HG02588 (cell line): ENCODE measurements at regions not wholly inside any gene's neighbourhood (a gene's known extent, or its start where the extent isn't known, plus 50 kb on each side); places are given as distances from the start of the nearest gene placed in this dataset.

ENCODE experiments used
- ATAC-seq: cut with Tn5 transposase; IDR thresholded peaks from one replicate; pipeline ENCODE4 v1.9.1; 2021; ENCODE audit warnings: mild to moderate bottlenecking, moderate library complexity; ENCODE audit not compliant: unreplicated experiment

DNA sequence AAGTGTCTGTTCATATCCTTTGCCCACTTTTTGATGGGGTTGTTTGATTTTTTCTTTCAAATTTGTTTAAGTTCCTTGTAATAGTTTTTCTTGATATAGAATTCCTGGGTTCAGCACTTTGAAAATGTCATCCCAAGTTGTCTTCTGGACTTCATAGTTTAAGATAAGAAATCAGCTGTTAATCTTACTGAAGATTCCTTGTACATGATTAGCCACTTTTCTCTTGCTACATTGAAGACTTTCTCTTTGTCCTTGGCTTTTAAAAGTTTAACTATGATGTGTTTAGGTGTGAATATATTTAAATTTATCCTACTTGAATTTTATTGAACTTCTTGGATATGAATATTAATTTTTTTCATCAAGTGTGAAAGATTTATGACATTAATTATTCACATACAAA, 387.2 kb upstream of the CWC22 start:
- no peak for ATAC-seq

DNA sequence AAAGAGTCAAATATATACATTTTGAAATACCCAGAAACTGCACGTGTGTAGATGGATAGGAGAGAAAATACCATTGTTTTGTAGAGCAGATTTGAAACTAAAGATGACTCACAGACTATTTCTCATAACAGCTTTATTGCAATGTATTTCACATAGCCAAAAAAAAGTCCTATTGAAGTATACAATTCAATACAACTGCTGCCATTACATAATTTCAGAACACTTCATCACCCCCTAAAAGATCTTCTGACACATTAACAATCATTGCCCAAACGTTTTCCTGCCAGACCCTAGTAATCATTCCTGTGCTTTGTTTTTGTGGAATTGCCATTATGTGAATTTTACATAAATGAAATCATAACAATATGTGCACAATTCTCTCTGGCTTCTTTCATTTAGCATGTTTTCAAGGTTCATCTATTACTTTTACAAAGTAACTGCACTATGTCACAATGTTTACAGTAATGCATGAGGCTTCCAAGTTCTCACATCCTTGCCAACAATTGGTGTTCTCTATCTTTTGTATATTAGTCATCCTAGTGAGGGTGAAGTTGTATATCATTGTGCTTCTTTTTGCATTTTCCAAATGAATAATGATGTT, 378.6 kb upstream of the CWC22 start:
- ATAC-seq, result no peak

- ATAC-seq, result no peak
These were observed 369.0 kb upstream of the CWC22 start for GRCh38 chr2:180376066-180376465.

DNA sequence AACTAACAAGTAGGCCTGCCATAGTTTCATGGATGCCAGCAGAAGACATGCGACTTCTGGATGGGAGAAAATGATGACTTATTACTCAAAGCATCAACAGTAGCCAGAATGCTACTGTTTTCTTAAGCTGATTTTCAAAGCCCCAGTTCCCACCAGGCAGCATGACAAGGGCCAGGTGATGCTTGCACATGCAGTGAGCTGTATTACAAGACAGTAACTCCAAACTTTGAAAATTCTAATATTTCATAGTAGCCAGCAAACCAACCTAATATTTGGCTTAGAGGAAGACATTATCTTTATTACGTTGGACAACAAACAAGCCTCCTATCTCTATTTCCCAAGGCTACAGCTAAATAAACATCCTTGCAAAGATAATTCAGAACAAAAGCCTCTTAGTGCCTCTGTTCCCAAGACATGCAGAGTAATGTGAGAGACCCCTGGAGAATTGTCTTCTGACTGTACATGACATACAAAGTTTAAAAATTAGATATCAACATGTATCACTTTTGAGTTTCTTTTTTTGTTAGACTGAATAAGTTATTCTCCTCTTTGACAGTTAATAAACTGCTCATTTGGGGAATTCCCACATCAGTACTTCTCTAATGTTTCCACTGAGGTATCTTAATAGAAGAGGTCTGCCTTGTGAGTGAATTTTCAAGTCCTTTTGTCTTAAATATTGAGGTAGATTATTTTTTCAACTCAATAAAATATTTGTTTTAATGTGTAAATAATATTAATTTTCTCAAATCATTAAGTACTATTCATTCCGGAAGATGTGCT, 367.6 kb upstream of the CWC22 start:
- ATAC-seq, result no peak

DNA sequence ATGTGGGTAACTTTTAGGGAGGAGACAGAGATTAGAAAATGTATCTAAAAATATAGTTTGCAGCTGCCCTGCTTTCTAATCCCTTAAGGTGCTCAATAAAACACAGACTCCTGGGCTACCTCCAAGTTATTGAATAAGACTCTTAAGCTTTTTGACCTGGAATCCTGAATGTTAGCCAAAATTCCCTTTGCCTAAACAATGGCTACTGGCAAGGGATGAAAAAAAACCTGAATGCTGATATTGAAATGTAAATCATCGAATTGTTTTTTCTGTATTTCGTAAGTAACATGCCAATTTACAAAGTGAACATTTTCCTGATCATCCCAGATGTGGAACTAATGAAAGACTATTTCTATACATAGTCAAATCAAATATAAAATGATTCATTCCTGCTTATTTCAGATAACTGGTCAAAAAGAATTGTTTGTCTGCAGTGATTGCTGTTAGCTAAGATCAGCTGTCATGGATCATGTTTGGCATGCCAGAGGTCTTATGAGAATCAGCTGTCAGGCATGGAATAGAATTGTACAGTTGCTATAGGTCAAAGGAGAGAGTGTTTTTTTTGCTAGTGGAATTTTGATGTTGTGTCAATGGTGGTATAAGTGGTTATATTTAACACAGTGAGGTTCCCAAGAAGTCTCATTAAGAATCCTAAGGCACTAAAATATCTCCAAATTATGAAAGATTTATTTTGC, 363.6 kb upstream of the CWC22 start:
- ATAC-seq, result no peak

- no peak for ATAC-seq
These were observed 361.8 kb upstream of the CWC22 start for GRCh38 chr2:180368881-180369280.

DNA sequence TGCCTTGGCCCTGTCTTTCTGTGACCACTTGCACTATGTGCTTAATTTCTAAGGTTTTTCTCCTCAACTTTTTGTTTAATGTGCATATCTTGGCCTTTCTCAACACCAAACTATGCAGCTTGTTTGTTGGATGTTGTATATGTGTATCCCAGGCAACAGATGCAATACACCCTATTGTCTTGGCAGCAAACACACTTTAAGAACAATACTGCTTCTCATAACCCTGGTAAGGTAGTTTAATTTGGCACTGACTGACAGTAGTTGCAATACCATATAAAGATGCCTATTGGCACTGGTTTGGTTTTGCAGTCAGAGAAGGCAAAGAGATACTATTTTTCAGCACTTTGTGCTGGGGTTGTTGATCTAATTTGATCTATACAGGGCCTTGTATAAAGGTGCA, 360.7 kb upstream of the CWC22 start:
- no peak for ATAC-seq

GRCh38 chr2:180366481-180366880, 359.4 kb upstream of the CWC22 start:
- no peak for ATAC-seq

- no peak for ATAC-seq
These were observed 357.6 kb upstream of the CWC22 start for GRCh38 chr2:180364719-180365118.

DNA sequence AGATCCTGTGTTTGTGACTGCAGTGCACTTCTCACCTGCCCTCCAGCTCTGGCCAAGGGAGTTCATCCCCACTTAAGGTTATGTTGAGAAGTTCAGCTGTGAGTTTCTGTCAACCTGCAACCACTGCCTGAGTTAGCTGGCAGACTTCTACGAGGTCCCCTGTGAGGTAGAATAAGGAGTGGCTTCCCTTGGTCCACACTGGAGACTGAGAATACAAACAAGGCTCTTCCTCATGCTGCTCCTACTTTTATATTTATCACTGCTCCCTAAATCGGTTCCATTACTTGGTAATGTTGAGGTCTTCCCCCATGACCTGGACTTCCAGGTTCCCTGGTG, 353.2 kb upstream of the CWC22 start:
- ATAC-seq, result peak; percentile 47

DNA sequence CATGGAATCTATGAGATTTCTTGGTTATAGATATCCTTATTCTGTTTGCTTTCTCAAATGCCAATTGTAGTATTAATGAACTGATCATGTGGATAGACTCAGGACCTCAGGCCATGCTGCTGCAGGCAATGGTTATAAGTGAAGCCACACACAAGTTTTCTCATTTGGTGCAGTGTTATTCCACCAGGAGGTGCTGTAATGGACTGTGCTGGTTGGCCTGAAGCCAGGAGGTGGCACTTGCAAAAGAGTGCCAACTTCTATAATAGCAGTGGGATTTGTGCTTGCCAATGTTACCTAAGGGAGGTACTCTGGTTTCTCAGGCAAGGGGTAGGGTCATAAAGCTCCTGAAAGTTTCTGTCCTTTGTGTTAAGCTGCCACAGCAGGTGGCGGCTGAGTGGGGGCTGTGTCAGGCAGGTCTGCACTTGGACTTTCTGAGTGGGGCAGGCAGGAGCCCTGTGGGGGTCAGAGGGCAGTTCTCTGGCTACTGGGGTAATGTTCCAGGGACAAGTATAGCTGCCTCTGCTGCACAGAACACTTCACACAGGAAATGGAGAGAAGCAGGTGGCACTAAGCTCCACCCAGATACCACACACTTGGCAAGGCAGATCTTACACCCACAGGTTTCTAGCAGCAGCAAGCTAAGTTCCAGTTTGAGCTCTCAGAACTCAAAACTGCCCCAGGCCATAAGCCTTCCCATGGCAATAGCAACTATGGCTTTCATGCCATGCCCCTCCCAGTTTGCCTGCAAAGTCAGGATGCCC, 352.6 kb upstream of the CWC22 start:
- peak; percentile 98 for ATAC-seq

DNA sequence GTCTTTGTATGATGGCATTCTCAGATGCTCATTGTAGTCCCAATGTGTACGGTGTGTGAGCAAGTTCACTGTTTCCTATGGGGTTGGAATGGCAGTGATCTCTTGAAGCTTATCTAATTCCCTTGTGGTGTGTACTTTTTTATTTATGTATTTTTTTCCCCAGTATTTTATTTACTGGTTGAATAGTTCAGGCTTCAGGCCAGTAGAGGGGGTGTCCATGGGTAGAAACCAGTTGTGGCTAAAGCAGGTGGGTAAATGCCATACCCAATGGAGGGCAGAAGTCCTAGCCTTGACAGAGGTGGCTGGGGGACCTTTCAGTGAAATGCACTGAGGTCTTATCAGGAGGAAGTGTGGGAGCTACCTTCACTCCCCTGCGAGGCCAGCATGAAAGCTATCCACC, 351.4 kb upstream of the CWC22 start:
- ATAC-seq, result no peak

DNA sequence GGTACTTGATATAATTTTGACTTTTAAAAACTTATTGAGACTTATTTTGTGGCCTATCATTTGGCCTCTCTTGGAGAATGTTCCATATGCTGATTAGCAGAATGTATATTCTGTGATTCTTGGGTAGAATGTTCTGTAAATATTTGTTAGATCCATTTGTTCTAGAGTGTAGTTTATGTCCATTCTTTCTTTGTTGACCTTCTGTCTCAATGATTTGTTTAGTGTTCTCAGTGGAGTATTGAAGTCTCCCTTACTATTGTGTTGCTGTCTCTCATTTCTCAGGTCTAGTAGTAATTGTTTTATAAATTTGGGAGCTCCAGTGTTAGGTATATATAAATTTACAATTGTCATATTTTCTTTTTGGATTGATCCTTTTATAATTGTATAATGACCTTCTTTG, 349.6 kb upstream of the CWC22 start:
- ATAC-seq, result no peak

DNA sequence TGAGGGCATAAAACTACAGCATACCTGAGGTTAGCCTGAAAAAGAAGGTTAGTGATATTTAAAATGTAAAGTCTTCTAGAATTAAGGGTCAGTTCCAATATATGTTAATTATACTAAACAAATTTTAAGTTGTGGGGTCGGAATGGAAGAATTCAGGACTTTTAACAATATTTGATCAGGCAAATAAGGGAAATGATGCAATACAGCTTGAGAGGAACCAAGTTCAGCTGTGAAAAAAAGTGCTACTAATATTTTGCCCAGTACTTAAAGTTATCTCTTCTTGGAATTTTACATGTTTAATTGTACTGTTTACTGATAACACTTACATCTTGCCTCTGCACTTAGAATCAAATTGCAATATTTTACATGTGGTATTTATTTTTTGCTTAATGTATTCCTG, 345.5 kb upstream of the CWC22 start:
- ATAC-seq, result no peak

- no peak for ATAC-seq
These were observed 342.7 kb upstream of the CWC22 start for GRCh38 chr2:180349809-180350208.

- ATAC-seq, result no peak
These were observed 336.6 kb upstream of the CWC22 start for GRCh38 chr2:180343528-180344345.

DNA sequence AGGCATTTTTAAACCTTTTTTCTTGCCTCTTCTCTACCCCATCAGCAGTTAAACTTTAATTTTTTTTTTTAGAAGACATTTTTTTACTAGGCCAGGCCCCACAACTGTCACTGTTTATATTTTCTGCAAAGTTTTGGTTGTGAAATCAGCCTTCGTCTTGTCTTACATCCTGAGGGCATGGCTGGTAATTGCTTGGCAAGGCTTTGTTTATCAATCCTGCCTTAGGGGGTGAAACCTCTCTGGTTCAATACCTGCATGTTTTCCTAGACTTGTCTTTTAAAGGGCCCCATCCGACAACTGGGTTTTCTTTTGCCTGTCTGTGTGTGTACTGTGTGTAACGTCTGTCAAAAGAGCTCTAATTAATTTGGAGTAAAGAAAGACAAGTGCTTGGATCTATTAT, 330.0 kb upstream of the CWC22 start:
- no peak for ATAC-seq

- ATAC-seq, result no peak
These were observed 329.5 kb upstream of the CWC22 start for GRCh38 chr2:180336550-180336949.

- peak; percentile 100 for ATAC-seq
These were observed 327.4 kb upstream of the CWC22 start for GRCh38 chr2:180334514-180334913.

GRCh38 chr2:180328795-180329422, 321.8 kb upstream of the CWC22 start:
- ATAC-seq, result no peak
